OCI-LY1 (cell line): ENCODE measurements at regions not wholly inside any gene's neighbourhood (a gene's known extent, or its start where the extent isn't known, plus 50 kb on each side); places are given as distances from the start of the nearest gene placed in this dataset.

Experiments
- EZH2 ChIP-seq: fragments of 200-600 bp; sonication (generic), shearing (Covaris generic); IDR thresholded peaks from 2 replicates; pipeline ENCODE4 v1.8.0; 2017; ENCODE audit warnings: borderline replicate concordance, mixed run types, mild to moderate bottlenecking, antibody characterized with exemption, low read length, moderate library complexity, mixed read lengths
- TF ChIP-seq, protein P1 (sequence below): fragments of 200-600 bp; sonication (generic), shearing (Covaris generic); IDR thresholded peaks from 2 replicates; pipeline ENCODE4 v1.5.1; 2017; ENCODE audit warnings: mild to moderate bottlenecking, antibody characterized with exemption, low read length, moderate library complexity, mixed read lengths

DNA sequence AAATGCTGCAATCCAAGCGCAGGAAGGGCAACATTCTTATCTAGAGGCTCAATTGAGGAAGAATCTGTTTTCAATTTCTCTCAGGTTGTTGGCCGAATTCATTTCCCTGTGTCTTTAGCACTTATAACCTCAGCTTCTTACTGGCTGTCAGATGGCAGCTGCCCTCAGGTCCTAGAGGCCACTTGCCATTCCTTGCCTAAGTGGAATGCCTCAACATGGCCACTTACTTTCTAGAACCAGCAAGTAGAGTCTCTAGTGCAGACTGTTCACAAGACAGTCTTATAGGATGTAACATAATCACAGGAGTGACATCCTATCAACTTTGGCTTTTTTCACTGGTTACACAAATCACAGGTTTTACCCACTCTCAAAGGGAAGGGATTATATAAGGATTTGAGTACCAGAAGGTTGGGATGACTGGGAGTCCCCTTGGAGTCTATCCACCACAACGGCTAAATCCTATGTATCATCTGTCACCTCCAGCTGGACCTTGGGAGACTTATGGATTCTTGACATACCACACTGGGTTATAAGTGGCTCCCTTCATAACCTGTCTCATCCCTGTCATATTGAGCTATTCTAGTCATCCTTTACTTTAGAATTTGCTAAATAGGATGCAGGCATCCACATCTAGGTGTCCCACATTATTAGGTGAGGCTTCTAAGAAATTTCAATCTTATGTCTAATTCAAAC lies 297.9 kb upstream of the CTSO start:
- TF ChIP-seq, protein P1, sequence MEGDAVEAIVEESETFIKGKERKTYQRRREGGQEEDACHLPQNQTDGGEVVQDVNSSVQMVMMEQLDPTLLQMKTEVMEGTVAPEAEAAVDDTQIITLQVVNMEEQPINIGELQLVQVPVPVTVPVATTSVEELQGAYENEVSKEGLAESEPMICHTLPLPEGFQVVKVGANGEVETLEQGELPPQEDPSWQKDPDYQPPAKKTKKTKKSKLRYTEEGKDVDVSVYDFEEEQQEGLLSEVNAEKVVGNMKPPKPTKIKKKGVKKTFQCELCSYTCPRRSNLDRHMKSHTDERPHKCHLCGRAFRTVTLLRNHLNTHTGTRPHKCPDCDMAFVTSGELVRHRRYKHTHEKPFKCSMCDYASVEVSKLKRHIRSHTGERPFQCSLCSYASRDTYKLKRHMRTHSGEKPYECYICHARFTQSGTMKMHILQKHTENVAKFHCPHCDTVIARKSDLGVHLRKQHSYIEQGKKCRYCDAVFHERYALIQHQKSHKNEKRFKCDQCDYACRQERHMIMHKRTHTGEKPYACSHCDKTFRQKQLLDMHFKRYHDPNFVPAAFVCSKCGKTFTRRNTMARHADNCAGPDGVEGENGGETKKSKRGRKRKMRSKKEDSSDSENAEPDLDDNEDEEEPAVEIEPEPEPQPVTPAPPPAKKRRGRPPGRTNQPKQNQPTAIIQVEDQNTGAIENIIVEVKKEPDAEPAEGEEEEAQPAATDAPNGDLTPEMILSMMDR, result no peak
- no peak for TF ChIP-seq EZH2
